ENCODE measurements at regions not wholly inside any gene's neighbourhood (a gene's known extent, or its start where the extent isn't known, plus 50 kb on each side); places are given as distances from the start of the nearest gene placed in this dataset.
A peak's percentile ranks its signal among the peaks of the same experiment; 100 is the strongest.
"Not testable (repeated sequence)": the region's sequence is repeated elsewhere in the genome, so short reads cannot be mapped to it uniquely, and the experiment has no call there.

- no peaks in the 10 kb centered on the region for H3K4me1 ChIP-seq (ENCODE audit: control insufficient read depth in 1 of 2, insufficient read depth in 2 of 2, low read length in 2 of 2)
- H3K79me2 ChIP-seq (ENCODE audit: control insufficient read depth, insufficient read depth, low read length, poor library complexity): no peaks in the 10 kb centered on the region
- no peaks in the 10 kb centered on the region for H3K36me3 ChIP-seq (ENCODE audit: control insufficient read depth in 1 of 2, insufficient read depth in 2 of 2, low read length in 2 of 2)
- no peak overlapping the region for H3K4ac ChIP-seq (ENCODE audit: low read depth, low read length)
- H3K9ac ChIP-seq (ENCODE audit: low read length): no peak overlapping the region
- peaks cover 22% of the 10 kb centered on the region for H3K9me3 ChIP-seq (ENCODE audit: insufficient read depth, low read depth, low read length)
- H3K23ac ChIP-seq (ENCODE audit: low read length): no peak overlapping the region
- no peak overlapping the region for H3K4me2 ChIP-seq (ENCODE audit: low read length)
- no peak overlapping the region for H2BK120ac ChIP-seq (ENCODE audit: insufficient read depth, low read length, poor library complexity)
- H2BK12ac ChIP-seq (ENCODE audit: low read length): no peak overlapping the region
- no peak overlapping the region for H4K8ac ChIP-seq (ENCODE audit: low read depth, low read length)
- no peak overlapping the region for H2BK5ac ChIP-seq (ENCODE audit: low read depth, low read length, poor library complexity)
- H2AK5ac ChIP-seq (ENCODE audit: low read length): no peak overlapping the region
- H3K27me3 ChIP-seq (ENCODE audit: insufficient read depth, low read length): no peaks in the 10 kb centered on the region
- H3K27ac ChIP-seq (ENCODE audit: low read depth, low read length): no peak overlapping the region
- H3K14ac ChIP-seq (ENCODE audit: low read length): no peak overlapping the region
- no peak overlapping the region for H4K91ac ChIP-seq (ENCODE audit: low read depth, low read length)
- no peak overlapping the region for H4K12ac ChIP-seq (ENCODE audit: low read depth, low read length)
- WGBS (ENCODE audit: extremely low coverage, insufficient coverage, insufficient read length): no CpG with 5 or more reads among the region's 2 CpGs
- no peak overlapping the region for H3K4me3 ChIP-seq (ENCODE audit: low read depth, low read length)
- no peak overlapping the region for H2AFZ ChIP-seq (ENCODE audit: insufficient read depth, low read length, poor library complexity)
- H3K18ac ChIP-seq (ENCODE audit: low read length): no peak overlapping the region
- no peaks in the 10 kb centered on the region for H3K79me1 ChIP-seq (ENCODE audit: low read length)
- DNase-seq: no peak
Measured at GRCh38 chr19:23571175-23571574, 115.8 kb downstream of the ZNF675 start.

- not testable (repeated sequence) for H2BK12ac ChIP-seq (ENCODE audit: low read length)
Measured at GRCh38 chr19:23568116-23568515, 118.9 kb downstream of the ZNF675 start.

GRCh38 chr19:23565256-23565655, 121.8 kb downstream of the ZNF675 start:
- peak; percentile 79 to 89 for DNase-seq
- Histone ChIP-seq H2AFZ (ENCODE audit: insufficient read depth, low read length, poor library complexity) (no peak overlapping the region), H3K79me1 (ENCODE audit: low read length) (no peaks in the 10 kb centered on the region), H3K4me1 (ENCODE audit: control insufficient read depth in 1 of 2, insufficient read depth in 2 of 2, low read length in 2 of 2) (no peaks in the 10 kb centered on the region), H4K12ac (ENCODE audit: low read depth, low read length) (no peak overlapping the region), H3K4me3 (ENCODE audit: low read depth, low read length) (no peak overlapping the region), H3K14ac (ENCODE audit: low read length) (no peak overlapping the region), H3K79me2 (ENCODE audit: control insufficient read depth, insufficient read depth, low read length, poor library complexity) (no peaks in the 10 kb centered on the region), H3K4ac (ENCODE audit: low read depth, low read length) (no peak overlapping the region), H2BK12ac (ENCODE audit: low read length) (no peak overlapping the region), H3K18ac (ENCODE audit: low read length) (no peak overlapping the region), H3K23ac (ENCODE audit: low read length) (no peak overlapping the region), H3K27ac (ENCODE audit: low read depth, low read length) (no peak overlapping the region), H4K8ac (ENCODE audit: low read depth, low read length) (no peak overlapping the region), H2AK5ac (ENCODE audit: low read length) (no peak overlapping the region), H3K9ac (ENCODE audit: low read length) (no peak overlapping the region), H3K4me2 (ENCODE audit: low read length) (no peak overlapping the region), H2BK120ac (ENCODE audit: insufficient read depth, low read length, poor library complexity) (no peak overlapping the region), H2BK5ac (ENCODE audit: low read depth, low read length, poor library complexity) (no peak overlapping the region), H3K9me3 (ENCODE audit: insufficient read depth, low read depth, low read length) (peaks cover 39% of the 10 kb centered on the region), H3K27me3 (ENCODE audit: insufficient read depth, low read length) (no peaks in the 10 kb centered on the region), H4K91ac (ENCODE audit: low read depth, low read length) (no peak overlapping the region), H3K36me3 (ENCODE audit: control insufficient read depth in 1 of 2, insufficient read depth in 2 of 2, low read length in 2 of 2) (no peaks in the 10 kb centered on the region)
- no CpG with 5 or more reads among the region's 3 CpGs for WGBS (ENCODE audit: extremely low coverage, insufficient coverage, insufficient read length)

More at GRCh38 chr19:23568116-23568515, 118.9 kb downstream of the ZNF675 start:
- H2AK5ac ChIP-seq (ENCODE audit: low read length); H3K4me3 ChIP-seq (ENCODE audit: low read depth, low read length); H4K8ac ChIP-seq (ENCODE audit: low read depth, low read length); H4K91ac ChIP-seq (ENCODE audit: low read depth, low read length); H4K12ac ChIP-seq (ENCODE audit: low read depth, low read length); H3K4me2 ChIP-seq (ENCODE audit: low read length); H3K36me3 ChIP-seq (ENCODE audit: control insufficient read depth in 1 of 2, insufficient read depth in 2 of 2, low read length in 2 of 2); H3K27ac ChIP-seq (ENCODE audit: low read depth, low read length); H3K18ac ChIP-seq (ENCODE audit: low read length); H3K23ac ChIP-seq (ENCODE audit: low read length); H3K14ac ChIP-seq (ENCODE audit: low read length); H2BK120ac ChIP-seq (ENCODE audit: insufficient read depth, low read length, poor library complexity); H3K79me1 ChIP-seq (ENCODE audit: low read length); H3K27me3 ChIP-seq (ENCODE audit: insufficient read depth, low read length); H3K79me2 ChIP-seq (ENCODE audit: control insufficient read depth, insufficient read depth, low read length, poor library complexity); H2BK5ac ChIP-seq (ENCODE audit: low read depth, low read length, poor library complexity); DNase-seq; H3K9ac ChIP-seq (ENCODE audit: low read length); H2AFZ ChIP-seq (ENCODE audit: insufficient read depth, low read length, poor library complexity); H3K4ac ChIP-seq (ENCODE audit: low read depth, low read length); H3K4me1 ChIP-seq (ENCODE audit: control insufficient read depth in 1 of 2, insufficient read depth in 2 of 2, low read length in 2 of 2): not testable (repeated sequence)
- peaks cover 39% of the 10 kb centered on the region for H3K9me3 ChIP-seq (ENCODE audit: insufficient read depth, low read depth, low read length)
- no CpG with 5 or more reads among the region's 15 CpGs for WGBS (ENCODE audit: extremely low coverage, insufficient coverage, insufficient read length)

- Histone ChIP-seq H3K27ac (ENCODE audit: low read depth, low read length) (no peak overlapping the region), H4K91ac (ENCODE audit: low read depth, low read length) (no peak overlapping the region), H2AFZ (ENCODE audit: insufficient read depth, low read length, poor library complexity) (no peak overlapping the region), H3K14ac (ENCODE audit: low read length) (no peak overlapping the region), H4K8ac (ENCODE audit: low read depth, low read length) (no peak overlapping the region), H3K4me3 (ENCODE audit: low read depth, low read length) (no peak overlapping the region), H3K79me2 (ENCODE audit: control insufficient read depth, insufficient read depth, low read length, poor library complexity) (no peaks in the 10 kb centered on the region), H3K4me1 (ENCODE audit: control insufficient read depth in 1 of 2, insufficient read depth in 2 of 2, low read length in 2 of 2) (no peaks in the 10 kb centered on the region), H3K18ac (ENCODE audit: low read length) (no peak overlapping the region), H3K79me1 (ENCODE audit: low read length) (no peaks in the 10 kb centered on the region), H3K9me3 (ENCODE audit: insufficient read depth, low read depth, low read length) (peaks cover 41% of the 10 kb centered on the region), H2BK5ac (ENCODE audit: low read depth, low read length, poor library complexity) (no peak overlapping the region), H2AK5ac (ENCODE audit: low read length) (no peak overlapping the region), H3K23ac (ENCODE audit: low read length) (no peak overlapping the region), H3K9ac (ENCODE audit: low read length) (no peak overlapping the region), H3K27me3 (ENCODE audit: insufficient read depth, low read length) (no peaks in the 10 kb centered on the region), H4K12ac (ENCODE audit: low read depth, low read length) (no peak overlapping the region), H2BK120ac (ENCODE audit: insufficient read depth, low read length, poor library complexity) (no peak overlapping the region), H3K4me2 (ENCODE audit: low read length) (no peak overlapping the region), H2BK12ac (ENCODE audit: low read length) (no peak overlapping the region), H3K4ac (ENCODE audit: low read depth, low read length) (no peak overlapping the region), H3K36me3 (ENCODE audit: control insufficient read depth in 1 of 2, insufficient read depth in 2 of 2, low read length in 2 of 2) (no peaks in the 10 kb centered on the region)
- DNase-seq: peak; percentile 73 to 90
- no CpG with 5 or more reads among the region's 1 CpG for WGBS (ENCODE audit: extremely low coverage, insufficient coverage, insufficient read length)
Measured at GRCh38 chr19:23563326-23563725, 123.7 kb downstream of the ZNF675 start.

All from trophoblast cell (in vitro differentiated cells and primary cell).